Spinal cord (tissue), 9 donors: ENCODE measurements at regions not wholly inside any gene's neighbourhood (a gene's known extent, or its start where the extent isn't known, plus 50 kb on each side); places are given as distances from the start of the nearest gene placed in this dataset.
"Not testable (repeated sequence)": the region's sequence is repeated elsewhere in the genome, so short reads cannot be mapped to it uniquely, and the experiment has no call there.

ENCODE experiments used
- DNase-seq, 6 donors: peaks; one replicate each; pipeline versions ENCODE4 v3.0.0 to v3.0.0-alpha.2; 2013 to 2015; ENCODE audit warnings: low spot score in 6 of 6, low read depth in 4 of 6
- H3K27ac ChIP-seq: one replicate; pipeline ENCODE4 v1.5.1; 2013; ENCODE audit warnings: low read depth, low read length, control low read depth
- H3K27me3 ChIP-seq: one replicate; pipeline ENCODE4 v1.6.1; 2013; ENCODE audit warnings: low read length; ENCODE audit not compliant: control insufficient read depth, insufficient read depth
- H3K36me3 ChIP-seq: one replicate; pipeline ENCODE4 v1.6.1; 2013; ENCODE audit warnings: low read length; ENCODE audit not compliant: control insufficient read depth, insufficient read depth
- H3K4me1 ChIP-seq: one replicate; pipeline ENCODE4 v1.6.1; 2013; ENCODE audit warnings: low read length; ENCODE audit not compliant: control insufficient read depth, insufficient read depth
- H3K4me3 ChIP-seq: one replicate; pipeline ENCODE4 v1.5.1; 2013; ENCODE audit warnings: low read depth, low read length, control low read depth
- H3K9me3 ChIP-seq: one replicate; pipeline ENCODE4 v1.6.1; 2013; ENCODE audit warnings: low read length; ENCODE audit not compliant: control insufficient read depth, insufficient read depth
- WGBS: methylation state at CpG from one replicate; pipeline ENCODE4 v1.1.5; 2013; ENCODE audit warnings: missing lambda C conversion rate; ENCODE audit not compliant: insufficient coverage; 5-methylcytosine and 5-hydroxymethylcytosine counted together
- donor health status: healthy.

- no peaks in the 10 kb centered on the region for H3K9me3 ChIP-seq
- H3K27ac ChIP-seq, result no peak overlapping the region
- no peaks in the 10 kb centered on the region for H3K36me3 ChIP-seq
- WGBS, result 94% methylated on average over 3 of the region's 3 CpGs
- no peak for DNase-seq
- H3K4me3 ChIP-seq, result no peak overlapping the region
- H3K27me3 ChIP-seq, result no peaks in the 10 kb centered on the region
- H3K4me1 ChIP-seq, result no peaks in the 10 kb centered on the region
Measured at GRCh38 chr1:198841477-198841876, 202.6 kb downstream of the PTPRC start.

DNA sequence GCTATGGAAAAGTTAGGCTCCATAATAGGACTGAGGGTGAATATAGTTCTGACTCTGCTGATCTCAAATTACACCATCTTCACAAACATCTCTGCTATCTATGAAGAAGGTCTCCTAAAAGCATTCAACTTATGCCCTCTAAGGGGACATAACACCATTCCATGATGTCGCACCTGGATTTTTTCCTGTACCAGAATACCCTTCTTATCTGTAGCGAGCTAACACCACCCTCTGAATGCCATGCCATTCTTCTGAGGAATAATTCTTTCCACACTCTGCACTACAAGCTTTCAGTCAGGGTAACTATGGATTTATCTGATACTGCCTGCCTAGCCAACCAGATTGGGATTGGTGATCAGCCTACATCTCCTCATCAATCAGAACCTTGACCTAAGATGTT, 203.8 kb downstream of the PTPRC start:
- no peaks in the 10 kb centered on the region for H3K4me1 ChIP-seq
- no peaks in the 10 kb centered on the region for H3K9me3 ChIP-seq
- H3K27me3 ChIP-seq, result no peaks in the 10 kb centered on the region
- WGBS, result 90% methylated on average over 2 of the region's 2 CpGs
- H3K27ac ChIP-seq, result no peak overlapping the region
- DNase-seq, result no peak
- no peaks in the 10 kb centered on the region for H3K36me3 ChIP-seq
- no peak overlapping the region for H3K4me3 ChIP-seq

GRCh38 chr1:198845271-198845670, 206.4 kb downstream of the PTPRC start:
- DNase-seq, result peak in 2 of 6 donors; percentile 23 to 70
- 25% methylated on average over 2 of the region's 2 CpGs for WGBS
- no peaks in the 10 kb centered on the region for H3K27me3 ChIP-seq

DNA sequence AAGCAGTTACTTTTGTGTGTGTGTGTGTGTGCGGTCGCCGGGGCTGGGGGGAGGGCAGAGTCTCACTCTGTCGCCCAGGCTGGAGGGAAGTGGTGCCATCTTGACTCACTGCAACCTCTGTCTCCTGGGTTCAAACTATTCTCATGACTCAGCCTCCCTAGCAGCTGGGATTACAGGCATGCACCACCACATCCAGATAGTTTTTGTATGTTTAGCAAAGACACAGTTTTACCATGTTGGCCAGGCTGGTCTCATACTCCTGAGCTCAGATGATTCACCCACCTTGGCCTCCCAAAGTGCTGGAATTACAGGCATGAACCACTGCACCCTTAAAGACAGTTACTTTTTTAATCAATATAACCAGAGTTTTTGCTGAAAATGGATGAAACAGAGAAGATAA, 207.0 kb downstream of the PTPRC start:
- Histone ChIP-seq H3K4me1 (no peaks in the 10 kb centered on the region), H3K4me3 (no peak overlapping the region), H3K27ac (no peak overlapping the region), H3K27me3 (no peaks in the 10 kb centered on the region), H3K9me3 (no peaks in the 10 kb centered on the region), H3K36me3 (no peaks in the 10 kb centered on the region)
- no peak for DNase-seq
- WGBS, result no CpG with 5 or more reads among the region's 4 CpGs

More at GRCh38 chr1:198845271-198845670, 206.4 kb downstream of the PTPRC start:
- H3K9me3 ChIP-seq, result no peaks in the 10 kb centered on the region
- no peak overlapping the region for H3K27ac ChIP-seq
- H3K4me3 ChIP-seq, result no peak overlapping the region
- H3K4me1 ChIP-seq, result no peaks in the 10 kb centered on the region
- no peaks in the 10 kb centered on the region for H3K36me3 ChIP-seq

DNA sequence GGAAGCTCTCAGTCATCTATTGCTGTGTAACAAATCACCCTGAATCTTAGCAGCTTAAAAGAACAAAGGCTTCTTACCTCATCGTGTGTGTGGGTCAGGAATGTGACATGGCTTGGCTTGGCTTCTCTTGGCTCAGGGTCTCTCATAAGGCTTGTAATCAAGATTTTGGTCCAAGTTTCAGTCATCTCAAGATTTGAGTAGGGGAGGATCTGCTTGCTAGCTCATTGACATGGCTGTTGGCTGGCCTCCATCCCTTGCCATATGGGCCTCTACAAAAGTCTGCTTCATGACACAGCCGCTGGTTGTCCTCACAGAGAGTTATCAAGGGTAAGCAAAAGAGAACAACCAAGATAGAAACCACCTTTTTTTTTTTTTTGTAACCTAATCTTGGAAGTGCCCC, 207.7 kb downstream of the PTPRC start:
- no peak overlapping the region for H3K27ac ChIP-seq

DNA sequence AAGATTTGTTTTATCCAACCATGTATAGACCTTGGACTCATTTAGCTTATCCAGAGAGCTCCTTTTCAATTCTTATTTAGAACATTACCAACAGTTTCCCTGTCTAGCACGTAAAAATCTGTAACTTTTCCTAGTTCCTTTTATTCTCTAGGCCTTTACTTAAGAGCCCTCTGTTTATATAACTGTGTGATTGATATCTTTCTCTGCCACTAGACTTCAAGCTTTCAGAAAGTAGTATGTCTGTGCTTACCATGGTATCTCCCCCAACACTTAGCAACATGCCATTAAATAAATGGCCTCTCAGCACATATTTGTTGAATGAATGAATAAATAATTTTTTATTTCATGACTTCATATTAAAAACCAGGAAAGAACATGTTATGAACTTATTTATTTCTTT, 209.4 kb downstream of the PTPRC start:
- no peaks in the 10 kb centered on the region for H3K9me3 ChIP-seq
- H3K27me3 ChIP-seq, result no peaks in the 10 kb centered on the region
- DNase-seq, result no peak
- H3K4me3 ChIP-seq, result no peak overlapping the region
- no peak overlapping the region for H3K27ac ChIP-seq
- H3K36me3 ChIP-seq, result no peaks in the 10 kb centered on the region
- no peaks in the 10 kb centered on the region for H3K4me1 ChIP-seq
- no CpG with 5 or more reads among the region's 1 CpG for WGBS

More for the DNA sequence above, 207.7 kb downstream of the PTPRC start:
- Histone ChIP-seq H3K27me3 (no peaks in the 10 kb centered on the region), H3K4me1 (no peaks in the 10 kb centered on the region), H3K36me3 (no peaks in the 10 kb centered on the region), H3K9me3 (no peaks in the 10 kb centered on the region), H3K4me3 (no peak overlapping the region)
- DNase-seq, result peak in 1 of 6 donors; percentile 90
- WGBS, result 80% methylated on average over 1 of the region's 2 CpGs

DNA sequence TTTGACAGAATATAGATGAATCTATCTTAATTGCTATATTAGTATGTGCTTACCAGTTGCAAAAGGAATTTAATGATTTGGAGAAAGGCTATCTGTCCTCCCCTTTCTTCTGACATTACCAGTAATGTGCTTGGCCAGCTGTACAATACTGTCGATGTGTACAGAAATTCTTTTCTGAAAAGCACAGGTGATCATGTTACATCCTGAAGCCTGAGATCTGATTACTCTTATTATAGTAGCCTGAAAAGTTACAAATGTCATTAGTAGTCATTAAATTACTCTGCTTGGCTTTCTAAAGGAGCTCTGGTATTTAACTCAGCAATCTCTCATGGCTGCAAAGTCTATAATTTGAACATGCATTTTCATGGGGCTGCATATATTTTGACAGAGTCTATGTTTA, 209.8 kb downstream of the PTPRC start:
- WGBS, result no CpG with 5 or more reads among the region's 1 CpG

DNA sequence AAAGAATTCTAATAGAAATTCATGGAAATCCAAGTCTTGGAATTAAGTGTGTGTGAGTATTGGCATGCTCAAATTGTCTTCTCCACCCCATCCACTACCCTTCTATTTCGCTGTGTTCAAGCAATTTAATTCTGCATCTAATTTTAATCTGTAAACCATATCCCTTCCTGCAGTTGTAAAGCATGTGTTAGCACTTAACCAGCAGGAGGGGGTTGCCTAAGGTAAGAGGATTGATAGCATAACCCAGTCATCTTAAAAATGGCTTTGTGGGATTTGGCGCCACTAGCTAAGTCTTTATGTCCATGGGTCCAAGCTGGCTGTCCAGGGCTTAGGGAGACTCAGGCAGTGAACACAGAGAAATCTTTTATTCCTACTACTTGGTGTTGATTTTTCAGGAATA, 210.3 kb downstream of the PTPRC start:
- Histone ChIP-seq H3K27me3 (no peaks in the 10 kb centered on the region), H3K27ac (no peak overlapping the region), H3K36me3 (no peaks in the 10 kb centered on the region), H3K9me3 (no peaks in the 10 kb centered on the region), H3K4me1 (no peaks in the 10 kb centered on the region), H3K4me3 (no peak overlapping the region)
- WGBS, result no CpG with 5 or more reads among the region's 2 CpGs
- no peak for DNase-seq

More for the DNA sequence above, 209.8 kb downstream of the PTPRC start:
- Histone ChIP-seq H3K27ac (no peak overlapping the region), H3K36me3 (no peaks in the 10 kb centered on the region), H3K4me1 (no peaks in the 10 kb centered on the region), H3K27me3 (no peaks in the 10 kb centered on the region), H3K4me3 (no peak overlapping the region), H3K9me3 (no peaks in the 10 kb centered on the region)
- DNase-seq, result no peak

DNA sequence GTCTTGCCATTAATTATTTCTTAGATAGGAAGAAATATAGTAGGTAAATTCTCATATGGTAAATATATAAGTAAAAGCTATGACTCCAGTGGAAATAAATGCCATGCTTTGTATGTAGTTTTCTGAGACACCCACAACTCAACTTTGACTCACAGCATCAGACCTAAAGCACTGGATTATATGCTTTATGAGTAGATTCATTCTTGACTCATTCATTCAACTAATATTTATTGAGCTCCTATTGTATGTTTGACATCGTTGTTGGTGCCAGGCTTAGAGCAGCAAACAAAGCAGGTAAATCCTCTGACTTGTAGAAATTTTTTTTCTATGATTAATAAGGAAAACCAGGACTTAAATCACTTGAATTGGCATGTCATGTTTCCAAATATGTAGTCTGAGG, 211.4 kb downstream of the PTPRC start:
- no peaks in the 10 kb centered on the region for H3K4me1 ChIP-seq
- no peak overlapping the region for H3K27ac ChIP-seq
- no peak overlapping the region for H3K4me3 ChIP-seq
- no peaks in the 10 kb centered on the region for H3K9me3 ChIP-seq
- DNase-seq, result no peak
- no peaks in the 10 kb centered on the region for H3K36me3 ChIP-seq
- no CpG with 5 or more reads among the region's 1 CpG for WGBS
- no peaks in the 10 kb centered on the region for H3K27me3 ChIP-seq

GRCh38 chr1:198850966-198851365, 212.1 kb downstream of the PTPRC start:
- H3K27me3 ChIP-seq, H3K36me3 ChIP-seq, H3K27ac ChIP-seq, H3K4me1 ChIP-seq, H3K9me3 ChIP-seq, DNase-seq, H3K4me3 ChIP-seq: not testable (repeated sequence)
- WGBS, result 100% methylated on average over 2 of the region's 5 CpGs
